HG03460 (cell line): ENCODE measurements at regions not wholly inside any gene's neighbourhood (a gene's known extent, or its start where the extent isn't known, plus 50 kb on each side); places are given as distances from the start of the nearest gene placed in this dataset.
"Not testable (repeated sequence)": the region's sequence is repeated elsewhere in the genome, so short reads cannot be mapped to it uniquely, and the experiment has no call there.

Experiments used
- ATAC-seq: cut with Tn5 transposase; IDR thresholded peaks from one replicate; pipeline ENCODE4 v1.9.1; 2021; ENCODE audit not compliant: unreplicated experiment

GRCh38 chr5:155753943-155754581, 572.9 kb upstream of the SGCD start:
- no peak for ATAC-seq

GRCh38 chr5:155759252-155759651, 567.7 kb upstream of the SGCD start:
- ATAC-seq, result no peak

GRCh38 chr5:155759984-155760383, 567.0 kb upstream of the SGCD start:
- ATAC-seq, result no peak

DNA sequence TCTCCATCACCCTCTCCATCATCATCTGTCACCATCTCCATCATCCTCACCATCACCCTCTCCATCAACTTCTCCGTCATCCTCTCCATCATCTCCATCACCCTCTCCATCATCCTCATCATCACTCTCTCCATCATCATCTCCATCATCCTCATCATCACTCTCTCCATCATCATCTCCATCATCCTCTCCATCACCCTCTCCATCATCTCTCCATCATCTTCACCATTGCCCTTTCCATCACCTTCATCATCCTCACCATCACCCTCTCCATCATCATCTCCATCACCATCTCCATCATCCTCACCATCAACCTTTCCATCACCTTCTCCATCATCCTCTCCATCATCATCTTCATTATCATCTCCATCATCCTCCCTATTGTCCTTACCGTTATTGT, 565.5 kb upstream of the SGCD start:
- no peak for ATAC-seq

DNA sequence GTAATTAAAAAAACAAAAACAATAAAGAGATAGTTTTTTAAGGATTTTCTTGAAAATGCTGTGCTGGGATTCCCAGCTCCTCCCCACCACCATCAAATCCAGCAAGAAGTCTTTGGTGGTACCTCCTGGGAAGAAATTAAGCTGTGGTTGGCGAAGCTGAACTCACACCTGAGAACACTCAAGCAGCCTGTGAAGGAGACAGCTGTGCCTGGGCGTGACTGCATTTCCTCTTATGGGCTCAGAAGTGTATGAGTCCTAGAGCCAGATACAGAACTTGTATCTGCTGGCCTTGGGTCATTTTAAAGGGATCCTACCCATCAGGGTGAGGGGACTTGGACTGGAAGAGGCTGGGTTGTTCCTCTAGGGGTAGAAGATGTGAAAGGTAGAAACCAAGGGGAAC, 561.2 kb upstream of the SGCD start:
- no peak for ATAC-seq

GRCh38 chr5:155767470-155767869, 559.5 kb upstream of the SGCD start:
- ATAC-seq, result no peak

GRCh38 chr5:155768332-155768731, 558.6 kb upstream of the SGCD start:
- ATAC-seq, result no peak

GRCh38 chr5:155772009-155772662, 554.8 kb upstream of the SGCD start:
- ATAC-seq, result no peak

GRCh38 chr5:155773680-155774079, 553.3 kb upstream of the SGCD start:
- no peak for ATAC-seq

- ATAC-seq, result no peak
These were observed 546.7 kb upstream of the SGCD start for GRCh38 chr5:155780260-155780659.

DNA sequence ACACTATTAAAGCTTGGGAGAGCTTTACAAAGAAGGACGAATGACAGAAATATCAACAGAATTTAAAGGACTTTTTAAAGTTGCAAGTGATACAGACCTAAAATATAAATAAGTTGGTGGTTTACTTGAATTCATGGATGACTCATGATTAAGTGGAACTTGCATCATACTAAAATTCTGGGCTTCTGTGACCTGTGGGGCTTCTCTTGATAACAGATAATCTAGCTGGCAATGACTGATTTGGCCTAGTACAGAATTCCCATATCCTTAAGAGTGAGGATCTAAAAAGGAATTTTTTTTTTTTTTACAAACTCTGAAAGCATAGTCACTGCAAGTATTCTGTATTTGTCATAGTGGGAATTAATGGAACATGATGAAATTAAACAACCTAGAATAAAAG, 543.7 kb upstream of the SGCD start:
- no peak for ATAC-seq

DNA sequence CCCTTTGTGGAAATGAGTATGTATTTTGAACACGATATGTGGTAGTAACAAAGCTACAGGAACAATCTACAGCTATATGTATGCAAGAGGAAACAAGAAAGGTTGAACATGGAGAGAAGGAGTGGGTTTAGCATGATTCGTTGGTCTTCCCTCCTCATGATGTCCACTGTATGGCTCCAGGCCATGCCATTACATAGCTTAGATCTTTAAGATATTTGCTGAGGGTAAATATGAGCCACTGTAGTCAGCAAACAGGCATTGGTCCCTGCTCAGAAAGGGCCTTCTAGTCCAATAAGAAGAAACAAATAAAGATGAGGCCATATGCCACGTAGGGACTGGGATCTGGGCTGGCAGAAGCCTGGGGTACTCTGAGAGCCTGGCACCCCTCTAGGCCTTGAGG, 543.2 kb upstream of the SGCD start:
- no peak for ATAC-seq

DNA sequence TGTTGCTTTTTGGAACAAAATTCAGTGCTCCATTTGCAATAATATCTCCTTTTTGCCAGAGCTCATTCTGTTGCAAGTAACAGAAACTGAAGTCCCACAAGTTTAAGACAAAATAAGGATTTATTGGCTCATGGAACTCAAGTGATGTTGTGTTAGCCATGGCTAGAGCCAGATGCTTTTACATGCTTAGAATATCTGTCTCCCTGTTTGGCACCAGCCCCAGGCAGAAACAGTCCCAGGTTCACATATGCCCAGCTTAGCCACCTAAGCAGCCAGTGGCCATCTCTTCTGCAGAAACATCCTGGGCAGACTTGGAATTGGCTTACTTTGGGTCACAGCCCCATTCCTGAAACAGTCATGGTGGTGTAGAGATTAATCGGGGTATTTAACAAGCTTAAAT, 540.9 kb upstream of the SGCD start:
- ATAC-seq, result no peak

DNA sequence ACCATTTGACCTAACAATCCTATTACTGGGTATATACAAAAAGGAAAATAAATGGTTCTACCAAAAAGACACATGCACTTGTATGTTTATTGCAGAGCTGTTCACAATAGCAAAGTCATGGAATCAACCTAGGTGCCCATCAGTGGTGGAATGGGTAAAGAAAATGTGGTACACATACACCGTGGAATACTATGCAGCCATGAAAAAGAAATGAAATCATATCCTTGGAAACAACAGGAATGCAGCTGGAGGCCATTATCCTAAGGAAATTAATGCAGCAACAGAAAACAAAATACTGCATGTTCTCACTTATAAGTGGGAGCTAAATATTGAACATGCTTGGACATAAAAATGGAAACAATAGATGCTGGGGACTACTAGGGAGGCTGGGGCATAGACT, 534.1 kb upstream of the SGCD start:
- no peak for ATAC-seq

GRCh38 chr5:155794795-155795194, 532.2 kb upstream of the SGCD start:
- no peak for ATAC-seq

DNA sequence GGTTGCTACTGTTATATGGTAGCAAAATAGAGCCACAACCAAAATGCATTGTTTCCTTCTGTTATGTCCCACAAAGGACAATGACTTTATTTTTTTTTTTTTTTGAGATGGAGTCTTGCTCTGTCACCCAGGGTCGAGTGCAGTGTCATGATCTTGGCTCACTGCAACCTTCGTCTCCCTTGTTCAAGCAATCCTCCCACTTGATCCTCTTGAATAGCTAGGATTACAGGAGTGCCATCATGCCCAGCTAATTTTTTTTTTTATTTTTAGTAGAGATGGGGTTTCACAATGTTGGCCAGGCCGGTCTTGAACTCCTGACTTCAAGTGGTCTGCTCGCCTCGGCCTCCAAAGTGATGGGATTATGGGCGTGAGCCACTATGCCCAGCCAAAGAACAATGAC, 527.7 kb upstream of the SGCD start:
- ATAC-seq, result no peak

- ATAC-seq, result no peak
These were observed 518.9 kb upstream of the SGCD start for GRCh38 chr5:155807884-155808576.

GRCh38 chr5:155815248-155815647, 511.7 kb upstream of the SGCD start:
- ATAC-seq, result no peak

DNA sequence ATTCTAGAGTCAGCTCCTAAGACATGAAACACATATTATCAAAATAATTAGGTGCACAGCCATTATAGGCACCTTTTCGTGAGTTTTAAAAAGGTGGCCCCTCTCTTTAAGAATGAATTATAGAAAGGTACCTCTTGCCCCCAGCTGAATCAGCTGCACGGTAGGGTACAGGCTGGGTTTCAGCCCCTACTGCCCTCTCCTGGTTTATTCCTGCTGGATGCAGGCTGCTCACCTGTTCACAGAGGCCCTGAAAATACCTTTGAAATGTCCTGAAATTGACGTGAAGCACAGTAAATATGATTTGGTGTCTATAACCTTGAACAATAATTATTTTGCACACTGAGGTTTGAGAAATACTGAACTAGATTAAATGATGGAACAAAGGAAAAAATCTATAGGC, 504.8 kb upstream of the SGCD start:
- no peak for ATAC-seq

DNA sequence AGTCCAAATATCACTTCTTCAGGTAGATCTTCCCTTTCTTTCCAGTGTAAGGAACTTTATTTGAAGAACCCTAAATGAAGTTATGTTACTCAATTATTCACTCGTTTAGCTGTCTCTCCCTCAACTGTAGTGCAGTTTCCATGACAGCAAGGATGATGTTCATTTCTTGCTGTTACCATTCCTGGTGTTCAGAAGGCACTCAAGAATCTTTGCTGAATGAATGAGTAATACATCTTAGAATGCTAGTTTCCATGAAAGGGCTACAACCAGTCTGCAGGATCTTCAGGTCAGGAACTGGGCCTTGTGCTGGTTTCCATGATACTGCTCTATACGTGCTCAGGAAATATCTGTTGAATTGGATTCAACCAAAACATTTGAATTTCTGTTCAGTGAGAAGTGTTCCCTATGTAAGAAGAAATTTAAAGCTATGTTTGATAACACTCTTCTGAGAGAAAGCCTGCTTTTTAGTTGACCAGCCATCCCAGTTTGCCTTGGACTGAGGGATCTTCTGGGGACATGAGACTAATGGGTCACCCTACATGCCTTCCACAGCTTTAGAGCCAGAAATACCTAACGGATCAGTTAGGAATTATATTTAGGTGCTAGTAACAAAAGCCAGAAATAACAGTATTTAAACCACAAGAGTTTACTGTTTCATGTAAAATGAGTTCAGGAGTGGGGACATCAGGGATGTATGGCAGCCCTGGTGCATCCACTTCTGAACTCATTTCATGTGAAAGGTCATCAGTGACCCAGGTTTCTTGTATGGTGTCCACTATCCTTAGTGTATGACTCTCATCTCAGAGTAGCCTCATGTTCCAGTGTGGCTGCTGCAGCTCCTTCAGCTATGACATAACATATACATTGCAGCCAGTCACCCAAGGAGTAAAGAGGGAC, 500.1 kb upstream of the SGCD start:
- ATAC-seq, result no peak

DNA sequence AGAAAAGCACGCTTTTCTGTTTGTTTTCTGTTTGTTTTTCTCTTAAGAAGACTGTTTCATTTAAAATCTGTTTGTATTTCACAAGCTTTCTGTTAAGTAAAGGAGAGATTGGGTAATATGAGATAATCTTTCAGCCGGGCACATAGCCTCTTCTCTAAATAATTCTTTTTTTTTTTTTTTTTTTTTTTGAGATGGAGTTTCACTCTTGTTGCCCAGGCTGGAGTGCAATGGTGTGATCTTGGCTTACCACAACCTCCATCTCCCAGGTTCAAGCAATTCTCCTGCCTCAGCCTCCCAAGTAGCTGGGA, 499.5 kb upstream of the SGCD start:
- ATAC-seq, result not testable (repeated sequence)

- peak; percentile 89 for ATAC-seq
These were observed 499.0 kb upstream of the SGCD start for GRCh38 chr5:155827949-155828348.
